ENCODE measurements at regions not wholly inside any gene's neighbourhood (a gene's known extent, or its start where the extent isn't known, plus 50 kb on each side); places are given as distances from the start of the nearest gene placed in this dataset.

- TF ChIP-seq CTCF (conservative IDR thresholded peaks at IDR 0.05; ENCODE audit: low read depth, low read length) (no peak), EZH2 (IDR thresholded peaks at IDR 0.05; ENCODE audit: borderline replicate concordance, low read depth, low read length, poor library complexity, severe bottlenecking) (no peak)
These were observed 124.0 kb upstream of the GATA6 start for GRCh38 chr18:22045221-22045918.

Measured in A673 (cell line).